Epithelial cell of proximal tubule (primary cell): ENCODE measurements at regions not wholly inside any gene's neighbourhood (a gene's known extent, or its start where the extent isn't known, plus 50 kb on each side); places are given as distances from the start of the nearest gene placed in this dataset.

Source experiments
- DNase-seq: peaks from one replicate; pipeline ENCODE4 v3.0.0-alpha.2; 2011; ENCODE audit warnings: low read depth
- H3K4me3 ChIP-seq: 2 replicates; pipeline ENCODE4 v1.5.1; 2011; ENCODE audit warnings: low read depth, mild to moderate bottlenecking, low read length
- CTCF ChIP-seq: conservative IDR thresholded peaks from 2 replicates; pipeline ENCODE4 v1.5.1; 2012; ENCODE audit warnings: low read depth, mild to moderate bottlenecking, low read length

- H3K4me3 ChIP-seq: no peak overlapping the region
- no peak for DNase-seq
- no peak for TF ChIP-seq CTCF
These were observed 74.2 kb upstream of the MACF1 start for GRCh38 chr1:39130325-39130724.

- no peak overlapping the region for H3K4me3 ChIP-seq
- DNase-seq: no peak
- TF ChIP-seq CTCF: no peak
These were observed 72.6 kb upstream of the MACF1 start for GRCh38 chr1:39131940-39132339.

GRCh38 chr1:39132505-39133339 lies 71.8 kb upstream of the MACF1 start:
- peak; percentile 39 for TF ChIP-seq CTCF
- no peak for DNase-seq

GRCh38 chr1:39133340-39133684 lies 71.2 kb upstream of the MACF1 start:
- no peak for TF ChIP-seq CTCF
- no peak for DNase-seq
- no peak overlapping the region for H3K4me3 ChIP-seq

More at GRCh38 chr1:39132505-39133339, 71.8 kb upstream of the MACF1 start:
- H3K4me3 ChIP-seq: no peak overlapping the region

GRCh38 chr1:39134768-39135333 lies 69.6 kb upstream of the MACF1 start:
- no peak overlapping the region for H3K4me3 ChIP-seq
- TF ChIP-seq CTCF: no peak
- no peak for DNase-seq

- no peak for DNase-seq
- no peak for TF ChIP-seq CTCF
- H3K4me3 ChIP-seq: no peak overlapping the region
These were observed 67.9 kb upstream of the MACF1 start for GRCh38 chr1:39136638-39137037.
